NCI-H2171 (cell line): ENCODE measurements at regions not wholly inside any gene's neighbourhood (a gene's known extent, or its start where the extent isn't known, plus 50 kb on each side); places are given as distances from the start of the nearest gene placed in this dataset.
"Not testable (repeated sequence)": the region's sequence is repeated elsewhere in the genome, so short reads cannot be mapped to it uniquely, and the experiment has no call there.

Experiments
- DNase-seq: peaks from one replicate; lab custom pipeline; 2025; lab: John Stamatoyannopoulos, UW

DNA sequence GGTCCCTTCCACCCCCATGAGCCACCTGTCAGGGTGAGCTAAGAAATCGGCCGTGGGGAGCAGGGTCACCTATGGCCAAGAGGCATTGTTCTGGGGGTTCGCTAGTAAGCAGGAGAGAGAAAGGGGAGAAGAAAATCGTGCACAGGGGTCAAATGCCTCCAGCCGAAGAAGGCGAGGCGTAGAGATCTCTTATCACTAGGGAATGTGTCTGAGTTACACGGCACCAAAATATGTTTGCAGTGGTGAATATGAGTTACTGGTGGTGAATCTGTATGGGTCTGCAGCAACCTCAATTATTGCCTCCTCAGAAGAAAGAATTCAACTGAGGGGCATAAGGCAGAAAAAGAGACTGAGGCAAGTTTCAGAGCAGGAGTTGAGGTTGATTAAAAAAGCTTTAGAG lies 54.2 kb upstream of the RABGAP1L start:
- no peak for DNase-seq

DNA sequence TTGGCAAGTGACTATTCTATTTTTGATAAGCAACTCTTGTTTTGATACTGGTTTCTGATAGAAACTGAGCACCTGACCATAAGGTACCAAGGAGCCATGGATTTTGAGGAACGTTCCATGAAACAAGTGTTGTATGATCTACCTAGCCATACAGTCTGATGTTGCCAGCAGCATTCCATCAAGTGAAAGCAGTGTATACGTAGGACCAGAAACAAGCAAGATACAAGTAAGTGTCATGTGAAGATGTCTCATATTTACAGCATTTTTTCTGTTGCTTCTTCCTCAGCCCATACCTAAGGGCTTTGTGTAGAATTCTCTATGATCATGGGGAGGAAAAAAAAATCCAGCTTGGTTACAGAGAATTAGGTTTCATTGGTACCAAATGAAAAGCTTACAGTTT lies 55.6 kb upstream of the RABGAP1L start:
- DNase-seq: no peak

DNA sequence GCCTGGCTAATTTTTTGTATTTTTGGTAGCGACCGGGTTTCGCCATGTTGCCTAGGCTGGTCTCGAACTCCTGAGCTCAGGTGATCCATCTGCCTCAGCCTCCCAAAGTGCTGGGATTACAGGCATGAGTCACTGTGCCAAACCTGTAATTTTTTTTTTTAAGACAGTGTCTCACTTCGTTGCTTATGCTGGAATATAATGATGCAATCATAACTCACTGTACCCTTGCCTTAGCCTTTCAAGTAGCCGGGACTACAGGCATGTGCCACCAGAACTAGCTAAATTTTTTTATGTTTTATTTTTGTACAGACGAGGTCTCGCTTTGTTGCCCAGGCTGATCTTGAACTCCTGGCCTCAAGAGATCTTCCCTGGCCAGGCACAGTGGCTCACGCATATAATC lies 57.3 kb upstream of the RABGAP1L start:
- not testable (repeated sequence) for DNase-seq

DNA sequence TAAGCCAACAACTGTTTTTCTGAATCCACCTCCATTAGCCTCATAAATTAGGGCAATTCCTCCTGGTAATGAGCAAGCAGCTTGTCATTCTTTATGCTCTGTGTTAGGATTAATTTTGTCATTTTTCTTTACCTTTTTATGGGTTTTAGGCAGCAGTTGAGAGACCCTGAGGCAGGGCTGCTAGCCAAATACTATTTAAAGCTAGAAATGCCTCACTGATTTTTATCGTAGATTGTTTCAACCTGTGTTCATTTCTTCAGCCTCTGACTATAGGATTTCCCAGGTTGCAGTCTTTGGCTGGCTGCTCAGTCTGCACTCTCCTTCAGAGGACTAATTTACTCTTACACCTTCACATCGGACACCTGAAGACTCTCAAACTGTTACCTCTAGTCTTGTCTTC lies 61.9 kb upstream of the RABGAP1L start:
- DNase-seq: no peak

DNA sequence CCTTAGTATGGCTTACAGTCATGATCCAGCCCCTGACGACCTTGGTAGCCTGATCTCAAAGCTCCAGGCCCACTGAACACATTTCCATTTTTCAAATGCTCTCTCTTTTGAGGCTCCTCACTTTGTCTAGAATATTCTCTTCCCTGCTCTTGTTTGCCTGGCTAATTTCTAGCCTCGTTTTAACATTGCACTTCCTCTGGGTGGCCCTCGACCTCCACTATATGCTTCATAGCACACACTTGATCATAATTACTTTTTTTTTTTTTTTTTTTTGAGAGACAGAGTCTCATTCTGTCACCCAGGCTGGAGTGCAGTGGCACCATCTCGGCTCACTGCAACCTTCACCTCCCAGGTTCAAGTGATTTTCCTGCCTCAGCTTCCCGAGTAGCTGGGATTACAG lies 65.5 kb upstream of the RABGAP1L start:
- peak; percentile 8 for DNase-seq

DNA sequence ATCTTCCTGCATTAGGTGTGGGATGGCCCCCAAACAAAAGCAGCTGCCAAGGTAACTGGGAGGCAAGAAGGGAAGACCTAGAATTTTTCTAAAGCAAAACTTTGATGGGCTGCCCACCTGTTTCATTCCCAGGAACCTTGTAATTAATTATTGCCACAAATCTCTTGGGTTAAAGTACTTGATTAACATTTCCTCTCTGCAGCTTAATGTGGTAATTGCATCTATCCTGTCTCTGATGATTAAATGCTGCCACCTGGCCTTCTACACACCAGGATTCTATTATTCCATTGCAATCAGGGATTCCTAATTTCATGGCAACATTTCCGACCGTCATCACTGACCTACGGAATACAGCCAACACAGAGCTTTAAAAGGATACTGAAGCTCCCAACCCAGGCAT lies 68.3 kb upstream of the RC3H1 start:
- DNase-seq: no peak

DNA sequence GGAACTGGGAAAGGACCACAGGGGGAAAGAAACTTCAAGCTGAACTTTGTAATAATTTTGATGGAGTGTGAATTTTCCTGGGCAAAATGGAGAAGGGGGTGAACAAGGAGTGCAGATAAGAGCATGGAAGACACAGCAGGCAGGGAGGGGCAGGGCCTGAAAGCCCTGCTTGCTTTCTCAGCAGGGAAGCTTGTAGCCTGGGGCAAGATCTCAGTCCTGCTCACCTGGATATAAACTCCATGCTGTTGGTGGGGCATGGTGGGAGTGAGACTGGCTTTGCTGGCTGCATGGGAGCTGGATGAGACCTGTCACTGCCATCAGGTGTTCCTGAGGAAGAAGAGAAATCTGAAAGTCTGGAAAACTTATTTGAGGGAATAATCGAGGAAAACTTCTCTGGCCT lies 58.7 kb upstream of the RC3H1 start:
- no peak for DNase-seq

DNA sequence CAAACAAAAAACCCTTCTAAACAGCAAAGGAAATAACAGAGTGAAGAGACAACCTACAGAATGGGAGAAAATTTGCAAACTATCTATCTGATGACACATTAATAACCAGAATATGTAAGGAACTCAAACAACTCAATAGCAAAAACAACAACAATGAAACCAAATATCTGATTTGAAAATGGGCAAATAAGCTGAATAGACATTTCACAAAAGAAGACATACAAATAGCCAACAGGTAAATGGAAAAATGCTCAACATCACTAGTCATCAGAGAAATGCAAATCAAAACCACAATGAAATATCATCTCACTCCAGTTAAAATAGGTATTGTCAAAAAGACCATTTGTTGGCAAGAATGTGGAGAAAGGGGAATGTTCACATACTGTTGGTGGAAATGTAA lies 57.6 kb upstream of the RC3H1 start:
- DNase-seq: no peak

DNA sequence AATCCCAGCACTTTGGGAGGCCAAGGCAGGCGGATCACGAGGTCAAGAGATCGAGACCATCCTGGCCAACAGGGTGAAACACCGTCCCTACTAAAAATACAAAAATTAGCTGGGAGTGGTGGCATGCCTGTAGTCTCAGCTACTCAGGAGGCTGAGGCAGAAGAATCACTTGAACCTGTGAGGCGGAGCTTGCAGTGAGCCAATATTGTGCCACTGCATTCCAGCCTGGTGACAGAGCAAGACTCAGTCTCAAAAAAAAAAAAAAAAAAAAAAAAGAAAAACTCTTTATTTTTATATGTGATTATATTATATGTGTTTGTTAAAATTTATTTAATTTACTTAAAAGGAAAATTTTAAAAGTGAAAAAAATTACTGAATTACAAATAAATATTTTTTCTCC lies 56.8 kb upstream of the RC3H1 start:
- not testable (repeated sequence) for DNase-seq

DNA sequence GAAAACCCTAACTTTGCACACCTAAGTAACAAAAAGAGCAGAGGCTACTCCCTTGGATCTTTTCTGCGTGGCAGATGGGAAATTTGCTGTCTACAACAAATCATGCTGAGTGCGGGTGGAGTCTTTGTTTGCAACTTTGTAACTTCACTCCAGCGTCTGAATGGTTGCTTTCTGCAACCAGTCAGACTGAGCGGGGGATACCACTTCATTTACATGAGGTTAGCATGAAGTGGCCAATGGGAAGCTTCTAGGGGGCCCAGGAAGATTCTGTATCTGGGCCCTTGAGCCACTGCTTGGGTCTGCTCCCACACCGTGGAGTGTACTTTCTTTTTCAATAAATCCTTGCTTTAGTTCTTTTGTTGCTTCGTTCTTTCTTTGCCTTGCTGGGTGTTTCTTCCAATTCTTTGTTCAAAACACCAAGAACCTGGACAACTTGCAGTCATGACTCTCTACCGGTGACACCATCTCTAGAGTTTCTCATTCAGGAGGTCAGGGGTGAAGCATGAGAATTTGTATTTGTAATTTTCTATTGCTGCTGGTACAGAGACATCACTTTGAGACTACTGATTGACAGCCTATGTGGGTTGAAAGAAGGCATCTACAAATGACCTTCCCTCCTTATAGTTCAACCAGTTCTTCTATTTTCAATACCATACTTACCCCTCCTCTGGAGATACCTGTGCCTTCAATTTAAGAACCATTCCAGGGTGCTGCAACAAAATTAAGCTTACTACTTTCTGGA lies 55.8 kb upstream of the RC3H1 start:
- no peak for DNase-seq

DNA sequence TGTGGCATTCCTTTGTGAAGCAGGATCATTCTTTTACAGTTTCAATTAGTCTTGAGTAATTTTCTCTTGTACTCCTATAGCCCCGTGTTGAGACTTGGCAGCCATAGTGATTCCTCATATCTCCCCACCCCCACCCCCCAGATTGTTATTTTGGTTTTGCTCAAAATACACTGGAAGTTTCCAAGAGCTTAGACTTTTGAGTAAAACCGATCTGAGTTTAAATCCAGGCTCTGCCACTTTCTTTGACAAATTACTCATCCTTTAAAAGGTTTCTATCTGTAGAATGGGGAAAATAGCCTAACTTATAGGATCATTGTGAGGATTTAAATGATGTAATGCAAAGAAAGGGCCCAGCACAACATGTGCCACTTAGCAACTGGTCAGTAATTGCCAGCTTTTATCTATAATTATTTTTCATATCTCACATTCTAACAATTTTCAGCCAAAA lies 53.1 kb upstream of the RC3H1 start:
- no peak for DNase-seq

DNA sequence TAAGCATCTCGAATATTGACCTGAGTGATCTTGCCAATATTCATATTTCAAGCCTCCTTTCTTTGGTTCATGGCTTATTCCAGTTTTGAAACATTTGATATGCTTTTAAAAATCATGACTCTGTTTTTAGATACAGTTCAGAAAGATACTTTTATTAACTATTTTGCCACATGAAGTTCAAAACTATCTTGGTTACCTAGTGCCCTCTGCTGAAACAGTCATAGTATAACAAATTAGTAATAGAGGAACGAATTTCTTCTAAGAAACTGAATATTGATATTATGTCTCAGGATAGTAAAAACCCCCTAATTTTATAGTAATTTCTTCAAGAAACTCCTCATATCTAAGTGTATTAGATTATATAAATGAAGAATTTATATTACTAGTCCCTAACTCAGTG lies 52.6 kb upstream of the RC3H1 start:
- no peak for DNase-seq

DNA sequence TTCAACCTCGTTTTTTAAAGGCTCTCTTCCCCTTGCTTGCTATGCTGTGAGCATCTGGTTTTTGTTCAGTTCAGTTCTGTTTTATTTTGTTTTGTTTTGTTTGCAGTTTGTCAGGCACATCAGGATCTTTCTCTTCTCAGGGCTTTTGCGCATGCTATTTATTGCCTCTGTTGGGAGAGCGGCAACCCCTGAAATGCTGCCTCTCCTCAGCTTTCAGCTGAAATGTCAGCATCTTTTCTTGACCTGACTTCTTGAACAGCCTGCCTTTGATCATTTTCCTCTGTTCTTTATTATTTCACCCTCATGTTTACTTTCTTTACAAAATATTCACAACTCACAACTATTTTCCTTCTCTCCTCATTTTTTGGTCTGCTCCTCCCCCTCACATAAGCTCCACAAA lies 50.4 kb upstream of the RC3H1 start:
- DNase-seq: no peak
